NCI-H82 treated with DMSO at 0.1 percent for 48 hours (cell line): ENCODE measurements at regions not wholly inside any gene's neighbourhood (a gene's known extent, or its start where the extent isn't known, plus 50 kb on each side); places are given as distances from the start of the nearest gene placed in this dataset.
A peak's percentile ranks its signal among the peaks of the same experiment; 100 is the strongest.

Source experiments
- DNase-seq: peaks from one replicate; lab custom pipeline; 2025; ENCODE audit not compliant: unreplicated experiment; lab: John Stamatoyannopoulos, UW

DNA sequence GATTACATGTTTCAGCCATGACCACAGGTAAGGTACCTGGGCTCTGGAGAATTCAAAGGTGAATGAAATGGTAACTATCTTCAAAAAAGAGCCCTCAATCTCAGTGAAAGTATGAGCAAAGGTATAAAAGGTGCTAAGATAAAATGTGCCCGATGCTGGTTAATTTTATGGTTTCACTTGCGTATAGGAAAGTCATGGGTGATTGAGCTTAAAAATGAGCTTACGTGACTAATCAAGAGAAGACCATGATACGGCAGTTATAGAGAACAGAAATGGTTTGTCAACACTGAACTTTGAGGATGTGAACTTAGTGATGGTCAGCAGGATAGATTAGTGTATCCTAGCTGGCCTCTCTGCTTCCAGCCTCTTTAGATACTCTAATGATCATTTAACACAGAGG, 320.1 kb downstream of the DEPDC1B start:
- DNase-seq: no peak

GRCh38 chr5:60377826-60378225, 322.1 kb downstream of the DEPDC1B start:
- no peak for DNase-seq

DNA sequence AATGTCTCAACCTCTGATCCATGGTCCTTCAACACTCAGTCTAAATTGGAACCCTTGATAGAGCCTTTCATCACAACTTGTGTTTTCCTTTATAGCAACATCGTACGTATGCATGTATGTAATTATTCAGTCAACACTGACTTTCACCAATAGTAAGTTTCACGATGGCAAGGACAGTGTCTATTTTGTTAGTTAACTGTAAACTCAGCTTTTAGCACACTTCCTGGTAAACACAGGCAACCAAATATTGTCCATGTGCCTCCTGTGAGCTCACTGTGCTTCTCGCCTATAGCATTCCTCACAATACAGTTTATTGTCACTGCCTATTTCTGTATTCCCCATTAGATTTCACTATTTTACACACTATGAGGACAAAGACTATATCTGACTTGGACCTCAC, 323.1 kb downstream of the DEPDC1B start:
- no peak for DNase-seq

GRCh38 chr5:60374409-60374808, 325.6 kb downstream of the DEPDC1B start:
- no peak for DNase-seq

GRCh38 chr5:60372786-60373185, 327.2 kb downstream of the DEPDC1B start:
- DNase-seq: no peak

DNA sequence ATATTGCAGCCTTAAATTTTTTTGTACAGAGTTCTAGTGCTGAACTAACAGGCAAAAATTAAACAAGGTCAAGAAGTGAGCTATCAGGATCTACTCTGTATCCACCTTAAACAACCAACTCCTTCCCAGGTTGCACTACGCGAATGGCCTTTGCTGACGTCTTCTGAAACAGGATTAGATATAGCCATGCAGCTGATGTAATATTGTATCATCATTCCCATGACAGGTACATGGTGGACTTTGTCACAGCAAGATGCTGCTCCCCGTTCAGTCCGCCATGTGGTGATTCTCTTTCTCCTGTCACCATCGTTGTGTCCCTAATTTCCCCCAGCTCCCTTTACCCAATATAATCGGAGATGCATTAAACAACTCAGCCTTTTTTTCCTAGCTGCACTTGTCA, 328.9 kb downstream of the DEPDC1B start:
- no peak for DNase-seq

DNA sequence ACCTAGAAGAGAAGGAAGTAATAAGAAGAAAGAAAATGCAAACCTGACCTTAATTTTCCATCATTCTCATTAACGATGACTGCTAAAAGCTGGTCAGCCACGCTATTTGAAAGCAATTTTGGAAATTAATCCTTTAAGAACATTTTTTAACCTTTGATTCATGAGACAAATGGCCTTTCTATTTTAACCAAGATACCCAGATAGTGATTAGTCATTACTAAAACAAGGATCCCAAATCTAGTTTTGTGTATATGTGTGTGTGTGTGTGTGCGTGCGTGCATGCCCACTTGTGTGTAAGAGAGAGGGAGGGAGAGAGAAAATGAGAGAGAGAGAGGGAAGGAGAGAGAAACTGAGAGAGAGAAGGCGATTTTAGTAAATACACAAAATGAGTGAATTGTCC, 329.5 kb downstream of the DEPDC1B start:
- DNase-seq: no peak

DNA sequence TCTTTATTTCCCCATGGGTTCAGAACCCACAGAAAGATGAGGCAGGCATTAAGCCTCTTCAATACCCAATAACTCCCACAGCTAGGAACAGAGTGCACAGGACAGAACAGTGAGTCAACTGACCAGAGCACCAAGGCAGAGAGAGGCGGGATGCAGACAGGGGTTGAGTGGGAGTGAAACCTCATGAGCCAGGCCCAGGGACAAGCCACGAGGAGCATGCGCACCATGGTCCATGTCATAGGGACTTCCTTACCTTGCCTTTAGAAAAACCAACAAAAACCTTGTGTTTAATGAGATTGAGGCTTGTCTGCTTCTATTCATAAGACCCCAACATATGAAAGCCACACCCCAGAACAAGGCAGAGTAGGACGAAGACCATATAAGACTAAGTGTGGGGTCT, 330.6 kb downstream of the DEPDC1B start:
- DNase-seq: no peak

DNA sequence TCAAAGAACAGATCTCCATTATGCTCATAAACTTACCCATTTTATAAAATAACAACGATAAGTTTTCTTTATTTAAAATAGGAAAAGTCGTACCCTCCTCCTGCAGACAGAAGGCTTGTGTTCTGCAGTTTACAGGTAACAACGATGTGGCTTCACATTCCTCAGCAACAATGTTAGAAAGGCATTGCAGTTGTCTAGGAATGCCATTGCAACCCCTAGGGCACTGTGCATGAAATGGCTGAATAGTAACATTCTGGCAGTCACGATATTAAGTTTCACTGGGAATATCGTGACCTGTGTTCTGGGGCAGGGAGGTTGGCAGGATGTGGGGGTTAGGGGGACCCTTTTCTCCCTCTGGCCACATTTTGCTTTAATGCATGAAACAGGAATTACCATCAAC, 331.9 kb downstream of the DEPDC1B start:
- DNase-seq: no peak

- no peak for DNase-seq
Measured at GRCh38 chr5:60366489-60366888, 333.5 kb downstream of the DEPDC1B start.

DNA sequence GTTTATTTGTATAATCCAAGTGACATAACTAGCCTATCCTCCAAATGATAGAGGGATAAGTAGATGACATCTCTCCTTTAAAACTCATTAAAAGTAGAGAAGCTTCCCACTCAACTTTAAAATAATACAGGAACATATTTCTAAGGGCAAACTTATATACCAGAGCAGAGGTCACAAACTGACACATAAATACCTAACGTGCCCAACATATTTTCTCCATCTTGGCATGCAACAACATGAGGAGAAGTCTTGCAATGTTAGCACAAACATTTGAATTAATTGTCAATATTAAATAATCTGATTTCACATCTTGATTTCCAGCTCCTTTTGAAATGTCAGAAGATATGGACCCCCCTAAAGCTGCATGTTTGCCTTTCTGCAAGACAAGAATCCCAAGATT, 335.0 kb downstream of the DEPDC1B start:
- no peak for DNase-seq

DNA sequence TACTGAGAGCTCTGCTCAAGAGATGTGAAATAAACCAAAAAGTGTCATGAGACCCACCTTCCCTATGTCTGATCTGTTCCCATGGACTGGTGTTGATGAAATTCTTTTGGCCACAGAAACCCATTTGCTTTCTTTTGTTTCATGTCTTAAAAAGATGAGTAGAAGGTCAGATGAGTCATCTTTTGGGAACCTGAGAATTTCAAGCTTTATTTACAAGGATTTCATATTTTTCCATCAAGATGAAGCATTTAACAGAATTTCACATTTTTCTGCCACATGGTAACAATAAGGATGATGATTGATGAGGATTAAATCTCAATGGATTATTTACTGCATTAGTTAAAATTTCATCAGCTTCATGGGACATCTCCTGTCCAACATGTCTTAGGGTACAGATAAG, 337.8 kb downstream of the DEPDC1B start:
- no peak for DNase-seq

DNA sequence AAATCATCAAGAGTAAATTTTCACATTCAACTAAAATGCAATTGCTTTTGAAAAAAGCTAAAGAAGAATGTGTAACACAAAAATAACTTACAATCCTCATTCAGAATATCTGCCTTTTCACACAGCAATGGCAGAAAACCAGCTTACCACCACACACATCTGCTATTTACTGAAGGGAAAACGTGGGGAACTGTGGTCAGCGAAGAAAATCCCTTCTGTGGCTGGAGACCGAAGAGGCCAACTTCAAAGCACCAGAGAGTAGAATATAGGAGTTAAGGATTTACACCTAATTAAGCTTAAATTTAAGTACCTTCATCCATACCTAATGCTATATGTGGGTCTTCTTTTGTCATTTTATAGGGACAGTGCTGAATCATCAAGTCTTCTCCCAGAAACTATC, 339.6 kb downstream of the DEPDC1B start:
- no peak for DNase-seq

GRCh38 chr5:60357302-60357701, 342.7 kb downstream of the DEPDC1B start:
- no peak for DNase-seq

DNA sequence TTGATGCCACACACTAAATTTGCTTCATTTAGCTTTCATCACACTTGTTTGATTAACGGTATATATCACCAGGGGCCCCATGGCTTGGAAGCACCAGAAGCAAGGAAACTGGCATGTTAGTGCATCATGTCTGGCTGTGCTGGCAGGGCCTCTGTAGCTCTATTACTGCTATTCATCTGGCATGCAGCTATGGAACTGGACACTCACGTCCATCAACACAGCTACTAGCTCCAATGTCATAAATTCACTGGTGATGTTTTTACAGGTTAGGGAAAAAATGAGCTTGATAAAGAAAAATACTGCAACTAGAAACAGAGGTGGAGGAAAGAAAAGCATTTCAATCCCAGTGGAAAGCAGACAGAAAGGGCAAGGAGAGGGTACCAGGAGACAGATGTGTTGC, 343.2 kb downstream of the DEPDC1B start:
- no peak for DNase-seq

DNA sequence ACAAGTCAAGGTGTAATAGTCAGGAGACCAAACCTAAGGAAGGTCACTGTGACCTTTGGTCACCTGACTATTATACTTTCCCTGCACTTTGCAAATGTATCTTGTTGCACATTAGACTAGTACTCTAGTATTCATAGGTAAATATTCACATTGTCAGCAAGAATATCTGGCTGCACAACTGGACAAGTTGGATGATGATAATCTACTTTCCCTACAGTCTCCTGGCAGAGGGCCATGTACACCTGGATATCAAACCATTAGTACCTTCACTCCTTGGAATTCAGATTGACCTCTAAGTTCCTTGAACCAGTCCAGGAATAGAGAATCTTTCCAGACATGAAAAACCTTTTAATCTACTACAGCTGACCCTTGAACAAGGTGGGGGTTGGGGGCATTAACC, 344.8 kb downstream of the DEPDC1B start:
- no peak for DNase-seq

- no peak for DNase-seq
Measured at GRCh38 chr5:60354311-60354710, 345.7 kb downstream of the DEPDC1B start.

GRCh38 chr5:60352992-60353599, 346.9 kb downstream of the DEPDC1B start:
- DNase-seq: no peak

GRCh38 chr5:60350794-60351193, 349.2 kb downstream of the DEPDC1B start:
- no peak for DNase-seq

- DNase-seq: peak; percentile 96
Measured at GRCh38 chr5:60349891-60350415, 350.0 kb downstream of the DEPDC1B start.

GRCh38 chr5:60346393-60346792, 353.6 kb downstream of the DEPDC1B start:
- DNase-seq: no peak

- DNase-seq: no peak
Measured at GRCh38 chr5:60343102-60343501, 356.9 kb downstream of the DEPDC1B start.

DNA sequence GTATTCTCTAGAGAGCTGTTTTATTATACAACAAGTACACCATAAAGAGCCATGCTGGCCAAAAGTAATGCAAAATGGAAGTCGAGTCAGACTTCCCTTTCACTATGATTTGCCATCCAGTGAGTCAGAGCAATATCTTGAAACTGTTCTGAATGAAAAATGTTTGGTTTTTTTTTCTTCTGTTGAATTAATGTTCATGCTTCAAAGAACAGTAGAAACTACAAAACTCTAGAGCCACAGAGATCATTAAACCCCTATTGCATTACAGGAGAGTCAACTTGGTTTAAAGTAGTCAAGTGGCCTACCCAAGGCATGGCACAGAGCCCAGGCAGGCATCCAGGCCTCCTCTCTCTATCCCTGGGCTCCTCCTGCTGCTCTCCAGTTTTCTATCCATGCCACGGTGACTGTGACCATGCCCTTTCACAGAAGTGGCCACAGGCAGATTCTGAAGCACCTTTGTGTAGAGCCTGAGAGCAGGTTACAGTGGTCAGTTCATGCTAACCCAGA, 358.9 kb downstream of the DEPDC1B start:
- DNase-seq: no peak
